B cell (primary cell): ENCODE measurements at regions not wholly inside any gene's neighbourhood (a gene's known extent, or its start where the extent isn't known, plus 50 kb on each side); places are given as distances from the start of the nearest gene placed in this dataset.

Source experiments
- ATAC-seq: fragments of 200-7000 bp; cut with Tn5 transposase; one replicate; pipeline ENCODE4 v1.10.0; 2021; ENCODE audit warnings: low read depth, mild to moderate bottlenecking, moderate number of reproducible peaks, moderate library complexity
- CTCF ChIA-PET: fragments of 350-600 bp; sonication (Branson Sonifier 250); formaldehyde crosslinking; loops from one replicate; lab custom pipeline; 2021; ENCODE audit warnings: antibody characterized with exemption, inconsistent platforms; lab: Charles Lee
- POLR2A ChIA-PET: fragments of 350-600 bp; sonication (Branson Sonifier 250); formaldehyde crosslinking; loops from one replicate; lab custom pipeline; 2021; ENCODE audit warnings: antibody characterized with exemption; lab: Charles Lee
- DNase-seq: peaks from one replicate; pipeline ENCODE4 v3.0.0; 2013
- H2AFZ ChIP-seq: 2 replicates; pipeline ENCODE4 v1.6.1; 2012; ENCODE audit warnings: mild to moderate bottlenecking, low read depth, low read length; ENCODE audit not compliant: insufficient read depth, poor library complexity, severe bottlenecking
- H3K27ac ChIP-seq, 2 donors: 1 replicate in 1 of 2; 2 replicates in 1 of 2; pipeline ENCODE4 v1.5.1; 2012 to 2013; ENCODE audit warnings: low read length in 2 of 2, mild to moderate bottlenecking in 2 of 2, moderate library complexity in 1 of 2
- H3K27me3 ChIP-seq, 4 experiments: fragments of 200-600 bp in 1 of 4; sonication (generic) in 1 of 4; replicated peaks in 1 of 4; 1 replicate in 2 of 4; 2 replicates in 2 of 4; pipeline versions ENCODE4 v1.6.1 to v1.7.0; 2013 to 2016; ENCODE audit warnings: low read length in 3 of 4, mild to moderate bottlenecking in 2 of 4, mixed read lengths in 1 of 4, moderate library complexity in 1 of 4; ENCODE audit not compliant: insufficient read depth in 4 of 4, control insufficient read depth in 3 of 4; ENCODE audit errors: control extremely low read depth in 1 of 4
- H3K36me3 ChIP-seq, 2 experiments: replicated peaks in 1 of 2; 1 replicate in 1 of 2; 2 replicates in 1 of 2; pipeline versions ENCODE4 v1.6.1 to v1.7.1; 2013; ENCODE audit warnings: low read length in 1 of 2; ENCODE audit not compliant: insufficient read depth in 2 of 2, control insufficient read depth in 1 of 2; ENCODE audit errors: control extremely low read depth in 1 of 2, extremely low read depth in 1 of 2
- H3K4me1 ChIP-seq, 2 donors: fragments of 200-600 bp in 1 of 2; sonication (generic) in 1 of 2; 1 replicate in 1 of 2; 2 replicates in 1 of 2; pipeline versions ENCODE4 v1.5.1 to v1.6.1; 2013 to 2017; ENCODE audit warnings: low read length in 2 of 2; ENCODE audit not compliant: control insufficient read depth in 2 of 2, insufficient read depth in 2 of 2
- H3K4me2 ChIP-seq: replicated peaks from 2 replicates; pipeline ENCODE3; 2012; ENCODE audit warnings: mild to moderate bottlenecking, low read depth, low read length; ENCODE audit not compliant: poor library complexity, severe bottlenecking
- H3K4me3 ChIP-seq, 5 experiments: fragments of 200-600 bp in 1 of 5; sonication (generic) in 1 of 5; 1 replicate in 3 of 5; 2 replicates in 2 of 5; pipeline versions ENCODE4 v1.5.1 to v1.7.0; 2011 to 2016; ENCODE audit warnings: low read length in 4 of 5, mild to moderate bottlenecking in 4 of 5, low read depth in 2 of 5, control low read depth in 1 of 5, moderate library complexity in 1 of 5; ENCODE audit not compliant: insufficient read depth in 1 of 5; ENCODE audit errors: control extremely low read depth in 1 of 5, extremely low read depth in 1 of 5
- H3K79me2 ChIP-seq: fragments of 200-600 bp; sonication (generic); one replicate; pipeline ENCODE4 v1.6.0; 2016; ENCODE audit warnings: low read length; ENCODE audit not compliant: control insufficient read depth, insufficient read depth
- H3K9ac ChIP-seq: fragments of 200-600 bp; sonication (generic); 2 replicates; pipeline ENCODE4 v1.6.1; 2017; ENCODE audit warnings: mild to moderate bottlenecking, low read length, moderate library complexity
- H3K9me3 ChIP-seq, 3 donors: one replicate each; pipeline versions ENCODE4 v1.6.1 to v1.7.1; 2013; ENCODE audit warnings: low read length in 2 of 3; ENCODE audit not compliant: control insufficient read depth in 2 of 3, insufficient read depth in 1 of 3; ENCODE audit errors: control extremely low read depth in 1 of 3
- H4K20me1 ChIP-seq: 2 replicates; pipeline ENCODE4 v1.6.0; 2012; ENCODE audit warnings: mild to moderate bottlenecking, low read length; ENCODE audit not compliant: insufficient read depth, control insufficient read depth, poor library complexity, severe bottlenecking
- H3K27ac Mint-ChIP-seq: one replicate; pipeline ENCODE4 v1.8.0; 2021; ENCODE audit warnings: mixed read lengths
- H3K27me3 Mint-ChIP-seq: one replicate; pipeline ENCODE4 v1.8.0; 2021; ENCODE audit warnings: mixed read lengths
- H3K4me1 Mint-ChIP-seq: one replicate; pipeline ENCODE4 v1.8.0; 2021; ENCODE audit warnings: mixed read lengths
- H3K4me3 Mint-ChIP-seq: one replicate; pipeline ENCODE4 v1.8.0; 2021; ENCODE audit warnings: mixed read lengths
- H3K9me3 Mint-ChIP-seq: one replicate; pipeline ENCODE4 v1.8.0; 2022; ENCODE audit warnings: mixed read lengths; ENCODE audit not compliant: insufficient read depth
- EZH2 ChIP-seq: IDR thresholded peaks from 2 replicates; pipeline ENCODE4 v1.6.1; 2012; ENCODE audit warnings: borderline replicate concordance, low read depth, mild to moderate bottlenecking, moderate library complexity, low read length; ENCODE audit not compliant: insufficient read depth, poor library complexity, severe bottlenecking
- WGBS: methylation state at CpG from one replicate; pipeline ENCODE4 v1.1.5; 2013; ENCODE audit warnings: missing lambda C conversion rate; ENCODE audit not compliant: insufficient coverage; 5-methylcytosine and 5-hydroxymethylcytosine counted together
- intact Hi-C: fragments of 100-400 bp; cut with micrococcal nuclease; formaldehyde crosslinking; loops from one replicate; pipeline ENCODE4 v1.10.0; 2022
- TF ChIP-seq, protein P1 (sequence below): fragments of 200-600 bp; IDR thresholded peaks from one replicate; pipeline ENCODE4 v1.8.0; 2022; ENCODE audit warnings: antibody characterized with exemption, mild to moderate bottlenecking

DNA sequence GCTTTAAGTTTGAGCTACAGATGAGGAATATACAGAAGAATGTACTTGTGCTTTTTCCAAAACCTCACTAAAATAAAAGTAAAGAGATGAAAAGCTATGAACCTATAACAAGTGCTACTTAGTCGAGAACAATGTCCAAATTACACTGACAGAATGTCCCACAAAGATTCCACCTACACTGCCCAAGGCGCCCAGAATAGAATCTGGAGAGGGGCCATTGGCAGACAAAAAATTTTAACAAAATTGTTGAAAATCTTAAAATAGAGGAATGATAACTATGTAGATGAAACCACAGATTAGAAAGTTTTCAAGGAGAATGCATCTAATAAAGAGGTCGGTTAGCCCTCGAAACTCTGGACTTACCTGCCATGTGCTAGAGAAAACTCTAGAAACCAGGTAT is 235.3 kb downstream of the CETN3 start:
- ChIA-PET CTCF (no interaction called here), POLR2A (no interaction called here)
- no peak overlapping the region for H3K9ac ChIP-seq
- no peaks in the 10 kb centered on the region for H3K79me2 ChIP-seq
- Mint-ChIP-seq H3K4me1 (no peaks in the 10 kb centered on the region), H3K27me3 (peaks cover 11% of the 10 kb centered on the region), H3K27ac (no peak overlapping the region), H3K4me3 (no peak overlapping the region), H3K9me3 (peaks cover 5% of the 10 kb centered on the region)
- no CpG with 5 or more reads among the region's 4 CpGs for WGBS
- no peaks in the 10 kb centered on the region for H4K20me1 ChIP-seq
- intact Hi-C loops: no loop called here
- no peak overlapping the region for H2AFZ ChIP-seq
- ATAC-seq (no peak), DNase-seq (no peak)
- H3K27me3 ChIP-seq: no peaks in the 10 kb centered on the region
- H3K4me2 ChIP-seq: no peak overlapping the region
- H3K4me3 ChIP-seq: no peak overlapping the region
- TF ChIP-seq, protein P1, sequence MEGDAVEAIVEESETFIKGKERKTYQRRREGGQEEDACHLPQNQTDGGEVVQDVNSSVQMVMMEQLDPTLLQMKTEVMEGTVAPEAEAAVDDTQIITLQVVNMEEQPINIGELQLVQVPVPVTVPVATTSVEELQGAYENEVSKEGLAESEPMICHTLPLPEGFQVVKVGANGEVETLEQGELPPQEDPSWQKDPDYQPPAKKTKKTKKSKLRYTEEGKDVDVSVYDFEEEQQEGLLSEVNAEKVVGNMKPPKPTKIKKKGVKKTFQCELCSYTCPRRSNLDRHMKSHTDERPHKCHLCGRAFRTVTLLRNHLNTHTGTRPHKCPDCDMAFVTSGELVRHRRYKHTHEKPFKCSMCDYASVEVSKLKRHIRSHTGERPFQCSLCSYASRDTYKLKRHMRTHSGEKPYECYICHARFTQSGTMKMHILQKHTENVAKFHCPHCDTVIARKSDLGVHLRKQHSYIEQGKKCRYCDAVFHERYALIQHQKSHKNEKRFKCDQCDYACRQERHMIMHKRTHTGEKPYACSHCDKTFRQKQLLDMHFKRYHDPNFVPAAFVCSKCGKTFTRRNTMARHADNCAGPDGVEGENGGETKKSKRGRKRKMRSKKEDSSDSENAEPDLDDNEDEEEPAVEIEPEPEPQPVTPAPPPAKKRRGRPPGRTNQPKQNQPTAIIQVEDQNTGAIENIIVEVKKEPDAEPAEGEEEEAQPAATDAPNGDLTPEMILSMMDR: no peak
- TF ChIP-seq EZH2: no peak
- no peaks in the 10 kb centered on the region for H3K36me3 ChIP-seq
- no peaks in the 10 kb centered on the region for H3K4me1 ChIP-seq
- no peaks in the 10 kb centered on the region for H3K9me3 ChIP-seq
- H3K27ac ChIP-seq: no peak overlapping the region

DNA sequence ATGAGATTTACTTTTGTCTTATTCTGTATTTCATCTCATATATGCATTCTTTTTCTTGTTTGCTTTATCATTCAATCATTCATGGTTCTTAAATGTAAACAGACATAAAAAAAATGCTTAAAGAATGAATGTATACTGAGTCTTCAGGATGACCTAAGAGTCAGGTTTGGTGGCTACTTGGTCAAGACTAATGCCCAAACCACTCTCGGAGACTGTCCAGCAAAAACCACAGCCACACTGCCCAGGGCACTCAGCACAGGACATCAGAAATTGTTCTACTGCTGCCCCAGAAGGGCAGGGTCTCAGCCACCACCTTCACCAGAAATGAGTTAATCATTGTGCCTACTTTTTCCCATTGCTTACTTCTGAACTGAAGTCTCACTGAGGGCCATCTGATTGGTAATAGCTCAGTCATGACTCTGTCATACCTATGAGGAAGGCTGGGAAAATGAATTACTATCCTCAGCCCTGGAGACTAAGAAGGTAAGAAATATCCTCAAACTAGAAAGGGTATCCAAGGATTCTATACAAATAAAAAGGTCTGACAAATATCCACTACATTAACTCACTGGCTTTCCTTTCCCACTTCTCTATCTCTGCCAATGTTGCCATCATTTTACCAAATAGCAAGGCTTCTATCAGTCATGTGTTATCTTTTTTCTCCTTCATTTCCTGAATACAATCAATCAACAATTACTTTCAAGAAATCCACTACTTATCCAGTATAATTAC is 236.1 kb downstream of the CETN3 start:
- H3K27ac ChIP-seq: no peak overlapping the region
- ATAC-seq (no peak), DNase-seq (no peak)
- no peaks in the 10 kb centered on the region for H4K20me1 ChIP-seq
- Mint-ChIP-seq H3K27me3 (peaks cover 11% of the 10 kb centered on the region), H3K4me3 (no peak overlapping the region), H3K4me1 (peaks cover 7% of the 10 kb centered on the region), H3K27ac (no peak overlapping the region), H3K9me3 (peaks cover 5% of the 10 kb centered on the region)
- ChIA-PET POLR2A (no interaction called here), CTCF (no interaction called here)
- H3K4me2 ChIP-seq: no peak overlapping the region
- WGBS: 90% methylated on average over 1 of the region's 1 CpG
- H3K79me2 ChIP-seq: no peaks in the 10 kb centered on the region
- H3K4me3 ChIP-seq: no peak overlapping the region
- H3K4me1 ChIP-seq: peaks cover 3 to 4% of the 10 kb centered on the region in 2 donors
- TF ChIP-seq, protein P1: no peak
- TF ChIP-seq EZH2: no peak
- intact Hi-C loops: no loop called here
- no peaks in the 10 kb centered on the region for H3K9me3 ChIP-seq
- H3K27me3 ChIP-seq: no peaks in the 10 kb centered on the region
- no peaks in the 10 kb centered on the region for H3K36me3 ChIP-seq
- no peak overlapping the region for H3K9ac ChIP-seq
- no peak overlapping the region for H2AFZ ChIP-seq
